ENCODE measurements at regions not wholly inside any gene's neighbourhood (a gene's known extent, or its start where the extent isn't known, plus 50 kb on each side); places are given as distances from the start of the nearest gene placed in this dataset.

DNA sequence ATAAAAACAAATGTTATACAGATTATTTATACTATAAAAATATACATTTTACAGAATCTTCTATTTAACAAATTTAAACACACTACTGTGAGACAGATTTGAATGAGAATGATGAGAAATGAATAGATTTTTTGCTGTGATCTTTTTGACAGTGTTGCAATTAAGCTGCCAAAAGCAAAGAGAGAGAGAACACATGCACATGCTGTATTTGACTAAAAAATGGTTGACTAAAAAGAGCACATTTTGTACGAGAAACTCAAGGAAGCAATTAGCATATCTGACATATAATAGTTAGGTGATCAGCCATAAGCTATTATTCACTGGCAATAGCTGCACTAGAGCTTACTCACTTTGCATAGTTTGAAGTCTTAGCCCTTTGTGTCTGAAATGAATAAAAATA lies 115.8 kb downstream of the SYT10 start:
- no peak for TF ChIP-seq EZH2 (IDR thresholded peaks at IDR 0.05)
- TF ChIP-seq, protein P1, sequence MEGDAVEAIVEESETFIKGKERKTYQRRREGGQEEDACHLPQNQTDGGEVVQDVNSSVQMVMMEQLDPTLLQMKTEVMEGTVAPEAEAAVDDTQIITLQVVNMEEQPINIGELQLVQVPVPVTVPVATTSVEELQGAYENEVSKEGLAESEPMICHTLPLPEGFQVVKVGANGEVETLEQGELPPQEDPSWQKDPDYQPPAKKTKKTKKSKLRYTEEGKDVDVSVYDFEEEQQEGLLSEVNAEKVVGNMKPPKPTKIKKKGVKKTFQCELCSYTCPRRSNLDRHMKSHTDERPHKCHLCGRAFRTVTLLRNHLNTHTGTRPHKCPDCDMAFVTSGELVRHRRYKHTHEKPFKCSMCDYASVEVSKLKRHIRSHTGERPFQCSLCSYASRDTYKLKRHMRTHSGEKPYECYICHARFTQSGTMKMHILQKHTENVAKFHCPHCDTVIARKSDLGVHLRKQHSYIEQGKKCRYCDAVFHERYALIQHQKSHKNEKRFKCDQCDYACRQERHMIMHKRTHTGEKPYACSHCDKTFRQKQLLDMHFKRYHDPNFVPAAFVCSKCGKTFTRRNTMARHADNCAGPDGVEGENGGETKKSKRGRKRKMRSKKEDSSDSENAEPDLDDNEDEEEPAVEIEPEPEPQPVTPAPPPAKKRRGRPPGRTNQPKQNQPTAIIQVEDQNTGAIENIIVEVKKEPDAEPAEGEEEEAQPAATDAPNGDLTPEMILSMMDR (IDR thresholded peaks at IDR 0.05), result no peak

Data from neural progenitor cell (in vitro differentiated cells).